ENCODE measurements at regions not wholly inside any gene's neighbourhood (a gene's known extent, or its start where the extent isn't known, plus 50 kb on each side); places are given as distances from the start of the nearest gene placed in this dataset.

GRCh38 chr4:170307182-170307581 is 217.4 kb upstream of the AADAT start:
- no peak for DNase-seq (ENCODE audit: low read depth in 2 of 2)

DNA sequence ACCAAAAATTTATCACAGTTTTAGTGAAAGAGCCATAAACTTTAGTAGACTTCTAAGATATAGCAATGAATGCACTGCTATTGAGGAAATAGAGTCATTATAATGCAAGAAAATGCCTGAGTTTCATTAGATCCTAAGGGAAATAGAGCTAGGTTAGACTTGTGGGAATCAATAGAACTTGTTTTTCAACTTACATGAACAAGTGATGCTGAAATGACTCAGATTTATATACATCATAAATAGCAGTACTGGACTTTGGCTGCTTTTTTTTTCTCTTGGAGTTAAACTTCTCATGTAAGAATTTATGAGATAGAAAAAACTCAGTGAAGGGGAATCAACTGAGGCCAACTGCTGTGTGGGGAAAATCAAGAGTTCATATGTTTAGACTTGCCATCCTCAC is 216.5 kb upstream of the AADAT start:
- no peak for DNase-seq (ENCODE audit: low read depth in 2 of 2)

DNA sequence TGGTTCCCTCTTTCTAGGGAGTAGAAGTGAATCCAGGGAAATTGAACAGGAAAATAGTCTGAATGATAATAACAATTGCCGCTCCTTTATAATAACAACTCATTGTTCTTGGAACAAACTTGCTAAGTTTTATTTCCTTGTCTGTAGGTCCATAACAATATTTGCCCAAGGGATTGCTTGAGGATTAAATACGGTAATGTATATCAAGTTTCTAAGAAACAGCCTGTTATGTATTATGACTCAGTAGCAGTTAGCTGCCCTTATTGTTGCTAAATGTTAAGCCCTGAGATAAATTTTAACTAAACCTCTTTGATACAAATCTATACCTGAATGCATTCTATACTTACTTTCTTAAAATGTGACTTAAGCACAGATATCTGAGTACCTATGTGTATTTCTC is 215.9 kb upstream of the AADAT start:
- no peak for DNase-seq (ENCODE audit: low read depth in 2 of 2)

- DNase-seq (ENCODE audit: low read depth in 2 of 2): no peak
Measured at GRCh38 chr4:170281027-170281426, 191.3 kb upstream of the AADAT start.

DNA sequence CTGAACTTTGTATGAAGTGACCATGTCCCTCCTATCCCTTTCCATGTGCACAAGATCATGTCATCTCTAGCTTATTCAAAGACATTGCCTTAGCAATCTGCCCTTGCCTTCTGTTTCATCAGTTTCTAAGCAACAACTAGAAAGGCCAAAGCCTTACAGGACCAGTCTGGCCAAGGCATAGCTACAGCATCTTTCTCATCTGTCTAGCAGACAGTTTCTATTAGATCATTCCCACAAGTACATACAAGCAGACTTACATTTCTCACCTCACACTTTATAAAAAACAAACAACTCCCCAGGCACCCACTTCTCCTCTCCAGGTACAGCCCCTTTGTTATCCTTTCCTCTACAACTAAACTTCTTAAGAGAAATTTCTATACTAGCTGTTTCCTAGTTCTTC is 188.7 kb upstream of the AADAT start:
- DNase-seq (ENCODE audit: low read depth in 2 of 2): no peak

DNA sequence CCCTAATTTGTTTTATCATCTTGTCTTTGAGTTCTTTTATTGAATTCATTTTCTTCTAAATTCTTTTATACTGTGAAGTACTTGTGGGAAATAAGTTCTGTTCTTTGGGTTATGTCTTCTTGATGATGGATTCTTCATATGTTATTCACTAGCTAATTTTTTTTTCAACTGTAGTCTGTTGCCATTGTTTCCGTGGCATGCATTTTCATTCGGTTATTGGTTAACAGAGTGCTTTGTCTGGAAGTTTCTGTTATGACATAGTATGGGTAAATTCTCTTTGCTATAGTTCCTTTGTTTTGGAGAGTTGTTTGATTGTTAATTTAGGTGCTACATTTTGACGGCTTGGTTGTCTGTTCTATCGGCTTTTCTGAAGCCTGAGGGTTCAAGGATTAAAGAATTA is 184.9 kb upstream of the AADAT start:
- DNase-seq (ENCODE audit: low read depth in 2 of 2): no peak

- DNase-seq (ENCODE audit: low read depth in 2 of 2): no peak
Measured at GRCh38 chr4:170272959-170273358, 183.2 kb upstream of the AADAT start.

DNA sequence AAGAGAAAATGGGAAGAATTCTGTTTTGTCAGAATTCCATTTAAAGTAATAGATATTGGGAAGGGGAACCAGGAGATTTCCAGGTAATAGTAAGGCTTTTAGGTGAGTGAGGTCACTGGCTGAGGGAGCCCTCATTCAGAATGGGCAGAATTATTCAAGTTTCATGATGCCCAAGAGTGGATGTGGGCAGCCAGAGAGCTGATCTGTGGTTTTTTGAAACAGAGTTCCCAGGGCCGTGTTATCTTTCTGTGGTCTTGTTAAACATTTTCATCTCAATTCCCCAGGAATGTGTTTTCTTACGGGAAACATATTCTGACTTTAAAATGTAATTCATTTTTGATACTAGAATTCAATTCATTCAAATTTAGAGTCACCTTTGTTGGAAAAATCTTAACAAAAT is 182.0 kb upstream of the AADAT start:
- DNase-seq (ENCODE audit: low read depth in 2 of 2): no peak

GRCh38 chr4:170270628-170271027 is 180.9 kb upstream of the AADAT start:
- DNase-seq (ENCODE audit: low read depth in 2 of 2): no peak

- DNase-seq (ENCODE audit: low read depth in 2 of 2): no peak
Measured at GRCh38 chr4:170269950-170270349, 180.2 kb upstream of the AADAT start.

GRCh38 chr4:170259631-170260153 is 169.9 kb upstream of the AADAT start:
- DNase-seq (ENCODE audit: low read depth in 2 of 2): peak; percentile 40 to 70

- no peak for DNase-seq (ENCODE audit: low read depth in 2 of 2)
Measured at GRCh38 chr4:170256807-170257206, 167.1 kb upstream of the AADAT start.

DNA sequence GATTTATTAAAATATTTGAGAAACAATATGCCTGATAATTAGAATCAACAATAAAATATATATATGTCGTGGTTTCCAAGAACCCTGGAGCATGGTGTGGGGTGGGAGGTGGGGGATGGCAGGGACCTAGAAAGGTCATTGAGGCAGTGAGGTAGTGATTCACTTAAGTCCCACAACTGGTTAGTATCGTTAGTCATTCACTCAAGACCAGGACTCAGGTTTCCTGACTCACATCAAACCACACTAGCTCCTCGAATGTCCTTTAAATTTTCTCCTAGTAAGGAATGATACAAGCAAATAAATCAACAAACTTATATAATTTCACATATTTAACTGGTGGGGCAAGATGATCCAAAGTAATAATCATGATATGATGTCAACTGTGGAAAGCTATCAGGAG is 158.8 kb upstream of the AADAT start:
- no peak for DNase-seq (ENCODE audit: low read depth in 2 of 2)

DNA sequence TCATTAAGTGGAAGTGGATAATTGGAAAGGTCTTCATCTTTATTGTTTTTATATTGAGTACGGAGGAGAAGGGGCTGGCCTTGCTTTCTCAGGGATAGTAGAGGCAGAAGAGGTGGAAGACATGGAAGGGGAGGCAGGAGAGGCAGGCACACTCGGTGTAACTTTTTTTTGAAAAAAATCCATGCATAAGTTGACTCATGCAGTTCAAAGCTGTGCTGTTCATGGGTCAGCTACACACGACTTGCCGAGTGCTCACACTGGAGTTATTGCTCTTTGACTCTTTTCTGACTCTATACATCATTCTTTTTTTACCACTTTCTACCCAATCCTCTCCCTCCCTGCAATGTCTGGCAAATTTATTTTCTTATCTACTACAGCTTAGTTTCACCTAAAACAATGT is 158.3 kb upstream of the AADAT start:
- DNase-seq (ENCODE audit: low read depth in 2 of 2): no peak

GRCh38 chr4:170247596-170247995 is 157.8 kb upstream of the AADAT start:
- no peak for DNase-seq (ENCODE audit: low read depth in 2 of 2)

DNA sequence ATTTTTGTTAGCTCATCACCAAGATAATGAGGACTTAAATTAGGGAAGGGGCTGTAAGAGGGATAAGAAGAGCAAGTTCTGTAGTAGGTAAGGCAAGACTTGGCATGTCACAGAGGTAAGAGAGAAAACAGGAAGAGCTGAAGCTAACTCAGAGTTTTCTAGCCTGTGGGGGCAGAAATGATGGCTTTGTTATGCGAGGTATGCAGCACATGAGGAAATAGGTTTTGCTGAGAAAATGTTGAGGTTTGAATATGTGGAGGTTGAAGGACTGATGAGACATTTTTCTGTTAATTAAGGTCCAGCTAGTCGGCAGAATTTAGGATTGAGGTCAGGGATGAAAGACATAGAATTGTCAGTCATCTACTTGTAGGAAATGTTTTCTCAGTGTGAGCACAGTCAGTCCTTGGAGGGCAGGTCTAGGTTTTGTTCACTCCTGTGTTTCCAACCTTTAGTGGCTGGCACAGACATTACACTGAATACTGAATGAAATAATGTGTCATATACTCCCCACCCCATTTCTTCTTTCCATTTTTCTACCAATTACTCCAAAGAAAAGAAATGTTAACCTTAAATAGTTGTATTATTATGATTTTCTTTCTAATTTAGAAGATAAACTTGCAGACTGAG is 154.0 kb upstream of the AADAT start:
- no peak for DNase-seq (ENCODE audit: low read depth in 2 of 2)

DNA sequence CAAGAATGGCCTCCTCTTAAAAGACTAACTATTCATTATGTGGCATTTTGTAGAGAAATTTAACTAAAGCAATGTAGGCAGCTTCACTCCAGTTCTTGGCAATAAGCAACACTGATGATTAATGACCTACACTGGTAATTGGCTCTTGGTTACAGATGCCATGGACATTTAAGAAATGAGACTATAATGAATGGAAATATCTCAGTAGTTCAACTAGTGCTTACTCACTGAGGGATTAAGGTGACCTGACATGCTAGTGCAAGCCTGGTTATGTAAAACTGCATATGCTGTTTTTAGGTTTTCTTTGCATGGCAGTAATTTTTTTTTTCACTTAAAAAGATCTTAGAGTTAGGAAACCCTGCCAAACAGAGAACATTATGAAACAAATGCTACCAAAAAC is 152.7 kb upstream of the AADAT start:
- DNase-seq (ENCODE audit: low read depth in 2 of 2): no peak

GRCh38 chr4:170234800-170235199 is 145.0 kb upstream of the AADAT start:
- DNase-seq (ENCODE audit: low read depth in 2 of 2): no peak

DNA sequence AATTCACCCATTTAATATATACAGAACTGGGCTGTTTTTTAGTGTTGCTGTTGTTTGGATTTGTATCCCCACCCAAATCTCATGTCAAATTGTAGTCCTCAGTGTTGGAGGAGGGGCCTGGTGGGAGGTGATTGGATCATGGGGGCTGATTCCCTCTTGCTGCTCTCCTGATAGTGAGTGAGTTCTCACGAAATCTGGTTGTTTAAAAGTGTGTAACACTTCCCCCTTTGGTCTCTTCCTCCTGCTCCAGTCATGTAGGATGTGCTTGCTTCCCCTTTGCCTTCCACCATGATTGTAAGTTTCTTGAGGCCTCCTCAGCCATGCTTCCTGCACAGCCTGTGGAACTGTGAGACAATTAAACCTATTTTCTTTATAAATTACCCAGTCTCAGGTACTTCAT is 141.6 kb upstream of the AADAT start:
- DNase-seq (ENCODE audit: low read depth in 2 of 2): no peak

DNA sequence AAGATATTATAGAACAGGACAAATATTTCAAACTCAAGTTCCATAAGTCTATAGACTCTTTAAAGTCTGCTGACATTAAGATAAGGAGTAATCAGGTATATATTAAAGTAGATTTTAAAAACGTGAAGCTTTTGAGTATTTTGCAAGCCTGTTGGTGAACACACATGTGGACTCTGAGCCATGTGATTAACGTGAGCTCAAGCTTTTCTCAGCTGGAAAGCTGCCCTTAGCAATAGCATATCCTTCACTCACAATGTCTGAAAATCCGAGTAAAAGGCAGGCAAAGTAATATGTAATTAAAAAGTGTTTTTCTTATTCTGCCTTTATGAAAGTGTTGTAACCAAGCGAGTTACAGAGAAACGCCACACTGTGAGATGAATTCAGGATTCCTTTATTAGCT is 140.5 kb upstream of the AADAT start:
- no peak for DNase-seq (ENCODE audit: low read depth in 2 of 2)

DNA sequence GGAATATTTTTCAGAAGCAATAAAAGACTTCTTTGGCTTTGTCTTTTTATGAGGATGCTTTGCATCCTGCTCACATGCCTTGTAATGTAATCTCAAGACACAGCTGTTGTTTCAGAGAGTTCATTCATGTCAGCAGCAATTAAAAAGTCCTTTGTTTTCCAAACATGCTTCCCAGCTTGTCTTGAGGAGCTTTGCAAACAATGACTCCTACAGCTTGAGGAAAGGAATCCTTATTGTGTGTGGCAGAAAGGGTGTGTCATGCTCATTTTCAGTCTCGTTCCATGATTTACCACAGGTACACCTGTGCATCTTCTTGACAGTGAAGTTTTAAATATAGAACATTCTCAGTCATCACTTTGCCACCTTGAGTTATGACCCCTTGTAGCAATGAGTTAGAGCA is 139.2 kb upstream of the AADAT start:
- DNase-seq (ENCODE audit: low read depth in 2 of 2): no peak

DNA sequence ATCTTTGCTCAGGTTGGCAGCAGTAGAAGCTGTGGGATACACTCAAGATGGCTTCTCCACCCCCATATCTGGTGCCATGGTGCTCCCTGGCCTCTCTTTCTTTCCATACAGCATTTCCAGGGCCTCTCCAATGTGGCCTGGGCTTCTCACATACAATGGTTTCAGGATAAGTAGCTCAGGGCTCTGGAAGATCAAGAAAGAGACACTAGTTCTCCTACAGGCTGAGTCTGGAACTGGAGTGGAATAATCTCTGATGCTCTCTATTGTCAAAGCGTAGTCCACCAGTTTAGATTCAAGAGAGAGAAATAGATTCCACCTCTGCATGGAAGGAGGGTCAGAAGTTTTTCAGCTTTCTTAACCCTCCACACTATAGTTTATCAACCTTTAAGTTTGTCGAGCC is 138.2 kb upstream of the AADAT start:
- no peak for DNase-seq (ENCODE audit: low read depth in 2 of 2)

DNA sequence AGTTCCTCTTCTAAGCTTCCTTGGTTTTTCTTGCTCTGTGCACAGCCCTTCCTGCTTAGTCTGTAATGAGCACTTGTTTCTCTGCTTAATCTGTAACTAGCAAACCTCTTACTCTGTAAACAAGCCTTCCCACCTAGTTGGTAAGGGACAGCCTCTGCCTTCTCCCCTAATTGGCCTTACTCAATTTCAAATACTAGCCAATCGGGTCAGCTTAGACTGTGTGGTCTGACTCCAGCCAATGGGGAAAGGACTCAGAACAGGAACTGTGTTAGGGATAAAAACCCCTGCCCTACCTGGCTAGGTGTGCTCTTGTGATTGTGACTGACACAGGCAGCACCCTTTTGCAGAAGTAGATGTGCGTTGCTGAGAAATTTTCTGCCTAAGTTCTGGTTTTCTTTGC is 136.5 kb upstream of the AADAT start:
- DNase-seq (ENCODE audit: low read depth in 2 of 2): no peak

DNA sequence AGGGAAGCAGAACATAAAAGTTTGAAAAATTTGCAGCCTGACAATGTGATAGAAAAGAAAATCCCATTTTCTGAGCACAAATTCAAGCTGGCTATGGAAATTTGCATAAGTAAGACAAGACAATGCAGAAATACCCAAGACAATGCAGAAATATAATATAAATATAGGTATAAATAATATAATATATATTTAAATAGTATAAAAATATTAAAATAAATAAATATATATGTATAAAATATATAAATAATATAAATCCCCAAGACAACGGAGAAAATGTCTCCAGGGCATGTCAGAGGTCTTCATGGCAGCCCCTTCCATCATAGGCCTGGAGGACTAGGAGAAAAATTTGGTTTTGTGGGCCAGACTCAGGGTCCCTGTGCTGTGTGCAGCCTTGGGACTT is 125.0 kb upstream of the AADAT start:
- no peak for DNase-seq (ENCODE audit: low read depth in 2 of 2)

All from dermis microvascular lymphatic vessel endothelial cell (primary cell).